ENCODE measurements at regions not wholly inside any gene's neighbourhood (a gene's known extent, or its start where the extent isn't known, plus 50 kb on each side); places are given as distances from the start of the nearest gene placed in this dataset.

- Histone ChIP-seq H3K4me3 (no peak overlapping the region), H3K9me3 (no peaks in the 10 kb centered on the region), H3K27ac (no peak overlapping the region), H3K36me3 (no peaks in the 10 kb centered on the region), H3K27me3 (no peaks in the 10 kb centered on the region), H3K4me1 (peaks cover 0 to 4% (median 0%) of the 10 kb centered on the region in 4 donors)
- no peak for TF ChIP-seq CTCF (IDR thresholded peaks at IDR 0.05)
- TF ChIP-seq POLR2A (IDR thresholded peaks at IDR 0.05), result no peak
- intact Hi-C loops (cut with DNase I), result no loop called here
- 65% methylated on average over 6 of the region's 6 CpGs for WGBS (ENCODE audit: insufficient coverage, low coverage, low lambda C conversion rate, missing lambda C conversion rate)
- DNase-seq (no peak), ATAC-seq (no peak)
Measured at GRCh38 chr9:109557481-109557880, 59.4 kb upstream of the PTPN3 start.

- Histone ChIP-seq H3K27me3 (no peaks in the 10 kb centered on the region), H3K4me3 (no peak overlapping the region), H3K36me3 (no peaks in the 10 kb centered on the region), H3K4me1 (peaks cover 0 to 4% (median 0%) of the 10 kb centered on the region in 4 donors), H3K27ac (no peak overlapping the region), H3K9me3 (no peaks in the 10 kb centered on the region)
- no peak for ATAC-seq
- DNase-seq, result no peak
- WGBS (ENCODE audit: insufficient coverage, low coverage, low lambda C conversion rate, missing lambda C conversion rate), result no CpG with 5 or more reads among the region's 5 CpGs
- intact Hi-C loops (cut with DNase I), result no loop called here
- no peak for TF ChIP-seq CTCF (IDR thresholded peaks at IDR 0.05)
- no peak for TF ChIP-seq POLR2A (IDR thresholded peaks at IDR 0.05)
Measured at GRCh38 chr9:109558718-109559151, 60.6 kb upstream of the PTPN3 start.

- Histone ChIP-seq H3K4me1 (peaks cover 0 to 4% (median 0%) of the 10 kb centered on the region in 4 donors), H3K36me3 (no peaks in the 10 kb centered on the region), H3K9me3 (no peaks in the 10 kb centered on the region), H3K27me3 (no peaks in the 10 kb centered on the region), H3K27ac (no peak overlapping the region), H3K4me3 (no peak overlapping the region)
- DNase-seq (no peak), ATAC-seq (peak in 3 of 4 donors; percentile 25 to 67 (median 28))
- TF ChIP-seq CTCF (IDR thresholded peaks at IDR 0.05) (no peak), POLR2A (IDR thresholded peaks at IDR 0.05) (no peak)
- intact Hi-C loops (cut with DNase I), result no loop called here
- 71% methylated on average over 6 of the region's 9 CpGs for WGBS (ENCODE audit: insufficient coverage, low coverage, low lambda C conversion rate, missing lambda C conversion rate)
Measured at GRCh38 chr9:109560470-109561132, 62.5 kb upstream of the PTPN3 start.

GRCh38 chr9:109561137-109561536 lies 63.0 kb upstream of the PTPN3 start:
- H3K27ac ChIP-seq, result no peak overlapping the region
- 15% methylated on average over 4 of the region's 4 CpGs for WGBS (ENCODE audit: insufficient coverage, low coverage, low lambda C conversion rate, missing lambda C conversion rate)
- intact Hi-C loops (cut with DNase I), result no loop called here
- ATAC-seq (peak; percentile 31 to 85 (median 46)), DNase-seq (no peak)
- no peak overlapping the region for H3K4me3 ChIP-seq
- no peaks in the 10 kb centered on the region for H3K9me3 ChIP-seq
- no peaks in the 10 kb centered on the region for H3K27me3 ChIP-seq
- TF ChIP-seq POLR2A (IDR thresholded peaks at IDR 0.05) (no peak), CTCF (IDR thresholded peaks at IDR 0.05) (no peak)
- H3K4me1 ChIP-seq, result peaks cover 0 to 4% (median 0%) of the 10 kb centered on the region in 4 donors
- H3K36me3 ChIP-seq, result no peaks in the 10 kb centered on the region
